ENCODE measurements at regions not wholly inside any gene's neighbourhood (a gene's known extent, or its start where the extent isn't known, plus 50 kb on each side); places are given as distances from the start of the nearest gene placed in this dataset.
A peak's percentile ranks its signal among the peaks of the same experiment; 100 is the strongest.

GRCh38 chr17:73754886-73755400 lies 110.7 kb upstream of the SDK2 start:
- no peak for DNase-seq (ENCODE audit: low spot score)

GRCh38 chr17:73757420-73757819 lies 113.2 kb upstream of the SDK2 start:
- no peak for DNase-seq (ENCODE audit: low spot score)

- no peak for DNase-seq (ENCODE audit: low spot score)
These were observed 114.0 kb upstream of the SDK2 start for GRCh38 chr17:73758245-73758644.

- DNase-seq (ENCODE audit: low spot score), result no peak
These were observed 115.1 kb upstream of the SDK2 start for GRCh38 chr17:73759324-73759723.

- peak; percentile 21 for DNase-seq (ENCODE audit: low spot score)
These were observed 115.6 kb upstream of the SDK2 start for GRCh38 chr17:73759734-73760438.

- DNase-seq (ENCODE audit: low spot score), result peak; percentile 14
These were observed 116.2 kb upstream of the SDK2 start for GRCh38 chr17:73760439-73760758.

GRCh38 chr17:73765824-73766563 lies 121.7 kb upstream of the SDK2 start:
- DNase-seq (ENCODE audit: low spot score), result no peak

GRCh38 chr17:73767696-73768095 lies 123.5 kb upstream of the SDK2 start:
- DNase-seq (ENCODE audit: low spot score), result no peak

- DNase-seq (ENCODE audit: low spot score), result no peak
These were observed 124.4 kb upstream of the SDK2 start for GRCh38 chr17:73768691-73769090.

GRCh38 chr17:73769479-73769878 lies 125.2 kb upstream of the SDK2 start:
- DNase-seq (ENCODE audit: low spot score), result no peak

- peak; percentile 93 for DNase-seq (ENCODE audit: low spot score)
These were observed 126.0 kb upstream of the SDK2 start for GRCh38 chr17:73770115-73770848.

GRCh38 chr17:73770849-73771229 lies 126.6 kb upstream of the SDK2 start:
- DNase-seq (ENCODE audit: low spot score), result no peak

- peak; percentile 52 for DNase-seq (ENCODE audit: low spot score)
These were observed 128.0 kb upstream of the SDK2 start for GRCh38 chr17:73772107-73772705.

- peak; percentile 42 for DNase-seq (ENCODE audit: low spot score)
These were observed 129.5 kb upstream of the SDK2 start for GRCh38 chr17:73773702-73774101.

- no peak for DNase-seq (ENCODE audit: low spot score)
These were observed 130.6 kb upstream of the SDK2 start for GRCh38 chr17:73774852-73775251.

- no peak for DNase-seq (ENCODE audit: low spot score)
These were observed 132.3 kb upstream of the SDK2 start for GRCh38 chr17:73776351-73777130.

- DNase-seq (ENCODE audit: low spot score), result no peak
These were observed 132.8 kb upstream of the SDK2 start for GRCh38 chr17:73777131-73777449.

- DNase-seq (ENCODE audit: low spot score), result no peak
These were observed 138.0 kb upstream of the SDK2 start for GRCh38 chr17:73782231-73782630.

GRCh38 chr17:73782641-73783381 lies 138.6 kb upstream of the SDK2 start:
- DNase-seq (ENCODE audit: low spot score), result no peak

GRCh38 chr17:73783382-73783766 lies 139.1 kb upstream of the SDK2 start:
- no peak for DNase-seq (ENCODE audit: low spot score)

All from A172 (cell line).